ENCODE measurements at regions not wholly inside any gene's neighbourhood (a gene's known extent, or its start where the extent isn't known, plus 50 kb on each side); places are given as distances from the start of the nearest gene placed in this dataset.

- H3K79me2 ChIP-seq (ENCODE audit: insufficient read depth, low read length): no peaks in the 10 kb centered on the region
- H3K9me3 ChIP-seq (ENCODE audit: control insufficient read depth in 1 of 2, insufficient read depth in 1 of 2, low read depth in 1 of 2, low read length in 2 of 2): no peaks in the 10 kb centered on the region
- BruUV-seq (replicated peaks): no TSS peak
- ChIA-PET POLR2A (no interaction called here), CTCF (no interaction called here), RAD21 (ENCODE audit: low non-redundant PET in 1 of 2, low total read pairs in 2 of 2, uncharacterized antibody in 2 of 2, unreplicated experiment in 2 of 2) (no interaction called here)
- TF ChIP-seq ATF3 (IDR thresholded peaks at IDR 0.05) (no peak), EZH2 (IDR thresholded peaks at IDR 0.05) (no peak), ZBTB33 (IDR thresholded peaks at IDR 0.05; ENCODE audit: extremely low read depth, insufficient replicate concordance, low read length) (no peak), CTCF (IDR thresholded peaks at IDR 0.05 in 2 of 3, conservative IDR thresholded peaks at IDR 0.05 in 1 of 3; ENCODE audit: borderline replicate concordance in 1 of 3, insufficient read depth in 1 of 3, low read depth in 2 of 3, low read length in 2 of 3) (no peak), MAX (IDR thresholded peaks at IDR 0.05) (no peak), REST (IDR thresholded peaks at IDR 0.05; ENCODE audit: low read depth) (no peak), TCF7L2 (IDR thresholded peaks at IDR 0.05; ENCODE audit: borderline replicate concordance, extremely low read depth, insufficient read depth, insufficient read length) (no peak), POLR2A (IDR thresholded peaks at IDR 0.05; ENCODE audit: borderline replicate concordance, extremely low read depth, insufficient read depth, insufficient read length) (no peak)
- no peak overlapping the region for H3K4me2 ChIP-seq (ENCODE audit: low read length)
- intact Hi-C loops (cut with micrococcal nuclease): no loop called here
- no peak overlapping the region for H3K27ac ChIP-seq (ENCODE audit: low read depth, low read length)
- H3K27me3 ChIP-seq (ENCODE audit: insufficient read depth, low read length): no peaks in the 10 kb centered on the region
- no peak overlapping the region for H3K4me3 ChIP-seq (replicated peaks in 1 of 2; ENCODE audit: low read depth in 1 of 2, low read length in 2 of 2)
- no peaks in the 10 kb centered on the region for H3K4me1 ChIP-seq (ENCODE audit: control insufficient read depth in 1 of 2, insufficient read depth in 2 of 2, low read length in 2 of 2)
- H4K20me1 ChIP-seq (ENCODE audit: insufficient read depth): no peaks in the 10 kb centered on the region
- H3K9me2 ChIP-seq (ENCODE audit: insufficient read depth): no peaks in the 10 kb centered on the region
- ATAC-seq (no peak), DNase-seq (ENCODE audit: low read depth, low spot score) (no peak)
- no peak overlapping the region for H3K9ac ChIP-seq (ENCODE audit: low read length)
- H2AFZ ChIP-seq (ENCODE audit: low read depth, low read length, poor library complexity, severe bottlenecking): no peak overlapping the region
- no peaks in the 10 kb centered on the region for H3K36me3 ChIP-seq (ENCODE audit: control insufficient read depth in 1 of 2, insufficient read depth in 2 of 2, low read length in 2 of 2)
Observed at GRCh38 chr6:137402143-137402680, 92.0 kb downstream of the OLIG3 start.
